ENCODE measurements at regions not wholly inside any gene's neighbourhood (a gene's known extent, or its start where the extent isn't known, plus 50 kb on each side); places are given as distances from the start of the nearest gene placed in this dataset.

DNA sequence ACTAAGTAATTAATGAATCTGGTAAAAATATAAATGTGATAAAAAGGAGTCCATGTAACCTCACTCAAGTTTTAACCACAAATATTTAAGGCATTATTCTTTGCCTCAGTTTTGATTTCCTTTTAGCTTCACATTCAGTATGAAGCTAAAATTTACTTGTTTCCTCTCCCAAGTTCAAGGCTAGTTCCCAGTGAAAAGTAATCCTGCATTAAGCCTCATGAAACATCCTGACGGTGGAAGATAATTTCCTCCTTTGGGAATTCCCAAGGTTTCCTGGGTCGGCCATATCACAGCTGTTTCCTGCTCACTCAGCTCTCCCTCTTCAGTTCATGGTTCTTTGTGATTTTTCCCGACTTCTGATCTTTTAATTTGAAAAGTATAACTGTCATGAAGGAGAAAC lies 1256.8 kb upstream of the FLRT2 start:
- TF ChIP-seq, protein P1, sequence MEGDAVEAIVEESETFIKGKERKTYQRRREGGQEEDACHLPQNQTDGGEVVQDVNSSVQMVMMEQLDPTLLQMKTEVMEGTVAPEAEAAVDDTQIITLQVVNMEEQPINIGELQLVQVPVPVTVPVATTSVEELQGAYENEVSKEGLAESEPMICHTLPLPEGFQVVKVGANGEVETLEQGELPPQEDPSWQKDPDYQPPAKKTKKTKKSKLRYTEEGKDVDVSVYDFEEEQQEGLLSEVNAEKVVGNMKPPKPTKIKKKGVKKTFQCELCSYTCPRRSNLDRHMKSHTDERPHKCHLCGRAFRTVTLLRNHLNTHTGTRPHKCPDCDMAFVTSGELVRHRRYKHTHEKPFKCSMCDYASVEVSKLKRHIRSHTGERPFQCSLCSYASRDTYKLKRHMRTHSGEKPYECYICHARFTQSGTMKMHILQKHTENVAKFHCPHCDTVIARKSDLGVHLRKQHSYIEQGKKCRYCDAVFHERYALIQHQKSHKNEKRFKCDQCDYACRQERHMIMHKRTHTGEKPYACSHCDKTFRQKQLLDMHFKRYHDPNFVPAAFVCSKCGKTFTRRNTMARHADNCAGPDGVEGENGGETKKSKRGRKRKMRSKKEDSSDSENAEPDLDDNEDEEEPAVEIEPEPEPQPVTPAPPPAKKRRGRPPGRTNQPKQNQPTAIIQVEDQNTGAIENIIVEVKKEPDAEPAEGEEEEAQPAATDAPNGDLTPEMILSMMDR (IDR thresholded peaks at IDR 0.05): no peak
- TF ChIP-seq POLR2AphosphoS5 (IDR thresholded peaks at IDR 0.05): no peak
- no peak for TF ChIP-seq EP300 (IDR thresholded peaks at IDR 0.05)
- TF ChIP-seq POLR2A (IDR thresholded peaks at IDR 0.05): no peak

Measured in sigmoid colon (tissue), 4 donors.